HepG2 (cell line): ENCODE measurements at regions not wholly inside any gene's neighbourhood (a gene's known extent, or its start where the extent isn't known, plus 50 kb on each side); places are given as distances from the start of the nearest gene placed in this dataset.

ENCODE experiments used
- ATAC-seq: fragments of 200-7000 bp; cut with Tn5 transposase; 3 replicates; pipeline ENCODE4 v1.9.1; 2020; ENCODE audit warnings: mild to moderate bottlenecking, moderate library complexity
- BruUV-seq: library from RNA; stranded (reverse); fragments of 400-500 nt; replicated peaks from 2 replicates; lab custom pipeline; 2021; lab: Mats Ljungman, UMichigan
- CTCF ChIA-PET: fragments of 300-600 bp; formaldehyde crosslinking; extraction: SDS; loops from one replicate; lab custom pipeline; 2021; ENCODE audit warnings: low total read pairs, inconsistent platforms, low intra/inter-chr PET ratio; lab: Yijun Ruan, JAX
- POLR2A ChIA-PET: fragments of 350-600 bp; sonication (Branson Sonifier 250); formaldehyde crosslinking; loops from one replicate; lab custom pipeline; 2020; ENCODE audit warnings: antibody characterized with exemption, inconsistent platforms; lab: Yijun Ruan, JAX
- DNase-seq: peaks from one replicate; pipeline ENCODE4 v3.0.0-alpha.2; 2015; ENCODE audit warnings: low spot score
- FAIRE-seq: peaks from 3 replicates; lab custom pipeline; 2011; peaks lifted over from hg19 to GRCh38; lab: Jason Lieb, UNC
- H2AFZ ChIP-seq: one replicate; pipeline ENCODE4 v1.6.1; 2011; ENCODE audit warnings: low read length, inconsistent platforms
- H3K27ac ChIP-seq: fragments of 300-600 bp; 3 replicates; pipeline ENCODE4 v1.8.0; 2011; ENCODE audit warnings: mixed run types, mild to moderate bottlenecking, mixed read lengths, low read length, inconsistent platforms; ENCODE audit not compliant: insufficient read depth; ENCODE audit errors: extremely low read length
- H3K27me3 ChIP-seq, 2 experiments: fragments of 200-600 bp in 1 of 2; 2 replicates in 1 of 2; 3 replicates in 1 of 2; pipeline versions ENCODE4 v1.6.0 to v1.8.0; 2011; ENCODE audit warnings: low read length in 2 of 2, mild to moderate bottlenecking in 2 of 2, moderate library complexity in 2 of 2, inconsistent platforms in 1 of 2; ENCODE audit not compliant: insufficient read depth in 2 of 2, control insufficient read depth in 1 of 2
- H3K36me3 ChIP-seq, 2 experiments: fragments of 200-600 bp in 1 of 2; replicated peaks in 1 of 2; 2 replicates in 1 of 2; 3 replicates in 1 of 2; pipeline versions ENCODE4 v1.5.1 to v1.8.0; 2011; ENCODE audit warnings: low read length in 2 of 2, inconsistent platforms in 1 of 2; ENCODE audit not compliant: insufficient read depth in 2 of 2, control insufficient read depth in 1 of 2
- H3K4me1 ChIP-seq: 2 replicates; pipeline ENCODE4 v1.5.1; 2012; ENCODE audit warnings: low read length, inconsistent platforms; ENCODE audit not compliant: insufficient read depth
- H3K4me2 ChIP-seq: 2 replicates; pipeline ENCODE4 v1.6.0; 2011; ENCODE audit warnings: low read depth, low read length, inconsistent platforms
- H3K4me3 ChIP-seq, 3 experiments: fragments of 200-600 bp in 1 of 3; sonication (generic), shearing (Covaris generic) in 1 of 3; replicated peaks in 1 of 3; 2 replicates each; pipeline ENCODE4 v1.5.1; 2011 to 2016; ENCODE audit warnings: low read length in 3 of 3, inconsistent platforms in 2 of 3, low read depth in 2 of 3, mild to moderate bottlenecking in 2 of 3, control low read depth in 1 of 3, mixed read lengths in 1 of 3; ENCODE audit not compliant: insufficient read depth in 1 of 3
- H3K79me2 ChIP-seq: one replicate; pipeline ENCODE4 v1.6.1; 2011; ENCODE audit warnings: low read length, inconsistent platforms; ENCODE audit not compliant: insufficient read depth
- H3K9ac ChIP-seq: 2 replicates; pipeline ENCODE4 v1.6.0; 2011; ENCODE audit warnings: mild to moderate bottlenecking, low read depth, low read length, inconsistent platforms; ENCODE audit not compliant: insufficient read depth
- H3K9me3 ChIP-seq: 2 replicates; pipeline ENCODE4 v1.5.1; 2012; ENCODE audit warnings: mild to moderate bottlenecking, low read length
- H4K20me1 ChIP-seq: 2 replicates; pipeline ENCODE4 v1.6.0; 2011; ENCODE audit warnings: inconsistent platforms, mild to moderate bottlenecking, low read length, moderate library complexity; ENCODE audit not compliant: insufficient read depth
- ATF7 ChIP-seq, 2 experiments: fragments of 450-650 bp in 1 of 2; sonication (generic) in 1 of 2; formaldehyde crosslinking in 1 of 2; IDR thresholded peaks; 2 replicates each; pipeline versions ENCODE4 v1.4.0 to v1.6.1; 2016 to 2020; ENCODE audit warnings: antibody characterized with exemption in 1 of 2, mild to moderate bottlenecking in 1 of 2, missing genetic modification reagents in 1 of 2
- CREB1 ChIP-seq, 2 experiments: fragments of 450-650 bp in 1 of 2; IDR thresholded peaks; 2 replicates each; pipeline ENCODE4 v1.6.1; 2016 to 2017; ENCODE audit warnings: control low read depth in 1 of 2, mild to moderate bottlenecking in 1 of 2, missing compliant biosample characterization in 1 of 2, missing genetic modification characterization in 1 of 2
- HBP1 ChIP-seq: IDR thresholded peaks from 2 replicates; pipeline ENCODE4 v1.6.1; 2016; ENCODE audit warnings: low read depth, control low read depth
- MATR3 ChIP-seq: sonication (generic); formaldehyde crosslinking; IDR thresholded peaks from 2 replicates; pipeline ENCODE4 v1.4.0; 2020; ENCODE audit warnings: missing genetic modification reagents
- SCMH1 ChIP-seq: sonication (generic); formaldehyde crosslinking; IDR thresholded peaks from 2 replicates; pipeline ENCODE4 v1.9.0; 2021; ENCODE audit warnings: missing genetic modification reagents, mild to moderate bottlenecking, borderline replicate concordance
- ZBTB7A ChIP-seq: sonication (generic); formaldehyde crosslinking; IDR thresholded peaks from 2 replicates; pipeline ENCODE4 v1.8.0; 2022; ENCODE audit warnings: mild to moderate bottlenecking, missing genetic modification reagents
- ZNF782 ChIP-seq: sonication (generic); formaldehyde crosslinking; IDR thresholded peaks from 2 replicates; pipeline ENCODE4 v1.4.0; 2020; ENCODE audit warnings: missing genetic modification reagents, mild to moderate bottlenecking, borderline replicate concordance
- WGBS: methylation state at CpG from one replicate; pipeline ENCODE4 v1.1.6; 2017; ENCODE audit warnings: low lambda C conversion rate; 5-methylcytosine and 5-hydroxymethylcytosine counted together
- in situ Hi-C: cut with HindIII; loops from 2 replicates; pipeline ENCODE4 v1.10.0; 2017; ENCODE audit warnings: low pct_unique_long_range_greater_than_20kb; ENCODE audit not compliant: extremely low pct_ligation_motif_present
- intact Hi-C: fragments of 100-400 bp; cut with micrococcal nuclease; formaldehyde crosslinking; loops from one replicate; pipeline ENCODE4 v1.10.0; 2022; ENCODE audit not compliant: unreplicated experiment

- no peaks in the 10 kb centered on the region for H4K20me1 ChIP-seq
- H3K4me2 ChIP-seq = no peak overlapping the region
- CTCF ChIA-PET = no interaction called here
- TF ChIP-seq ATF7 (IDR thresholded peaks at IDR 0.05) (peak; percentile 62; the same call in 1 of the 2 replicates), ATF7 (CRISPR knock-in tag; IDR thresholded peaks at IDR 0.05) (no peak), MATR3 (CRISPR knock-in tag) (no peak), CREB1 (IDR thresholded peaks at IDR 0.05) (peak; percentile 62), CREB1 (CRISPR knock-in tag; IDR thresholded peaks at IDR 0.05) (no peak)
- TF ChIP-seq, all 625 proteins: peak for 2
- Histone ChIP-seq H2AFZ (no peak overlapping the region), H3K27me3 (no peaks in the 10 kb centered on the region), H3K4me1 (no peaks in the 10 kb centered on the region), H3K36me3 (no peaks in the 10 kb centered on the region), H3K9me3 (peaks cover 24% of the 10 kb centered on the region), H3K9ac (no peak overlapping the region), H3K4me3 (no peak overlapping the region), H3K79me2 (no peaks in the 10 kb centered on the region), H3K27ac (no peak overlapping the region)
- DNase-seq = no peak
- ATAC-seq = no peak
- POLR2A ChIA-PET = no interaction called here
- no peak for FAIRE-seq
- in situ Hi-C loops = no loop called here
- BruUV-seq = no TSS peak
- WGBS = 0% methylated on average over 4 of the region's 4 CpGs
- intact Hi-C loops = no loop called here
These were observed 629.7 kb upstream of the SGCD start for GRCh38 chr5:155697236-155697635.

- intact Hi-C loops = no loop called here
- H3K79me2 ChIP-seq = no peaks in the 10 kb centered on the region
- H4K20me1 ChIP-seq = no peaks in the 10 kb centered on the region
- POLR2A ChIA-PET = no interaction called here
- FAIRE-seq = no peak
- DNase-seq = no peak
- H3K9ac ChIP-seq = no peak overlapping the region
- H3K27ac ChIP-seq = no peak overlapping the region
- H3K4me2 ChIP-seq = no peak overlapping the region
- H2AFZ ChIP-seq = no peak overlapping the region
- H3K9me3 ChIP-seq = peaks cover 24% of the 10 kb centered on the region
- H3K4me3 ChIP-seq = no peak overlapping the region
- TF ChIP-seq ZBTB7A (CRISPR knock-in tag) (no peak), ZNF782 (no peak), HBP1 (no peak), SCMH1 (CRISPR knock-in tag) (no peak)
- BruUV-seq = no TSS peak
- CTCF ChIA-PET = no interaction called here
- in situ Hi-C loops = no loop called here
- 0% methylated on average over 1 of the region's 1 CpG for WGBS
- no peaks in the 10 kb centered on the region for H3K36me3 ChIP-seq
- H3K27me3 ChIP-seq = no peaks in the 10 kb centered on the region
- ATAC-seq = no peak
- no peaks in the 10 kb centered on the region for H3K4me1 ChIP-seq
These were observed 627.6 kb upstream of the SGCD start for GRCh38 chr5:155699385-155699784.
